WERI-Rb-1 (cell line): ENCODE measurements at regions not wholly inside any gene's neighbourhood (a gene's known extent, or its start where the extent isn't known, plus 50 kb on each side); places are given as distances from the start of the nearest gene placed in this dataset.

Source experiments
- DNase-seq: peaks from one replicate; pipeline ENCODE4 v3.0.0-alpha.2; 2020
- H3K27ac ChIP-seq: fragments of 250-450 bp; sonication (Bioruptor Pico); 2 replicates; pipeline ENCODE4 v1.5.1; 2020; ENCODE audit warnings: mild to moderate bottlenecking, moderate library complexity
- H3K27me3 ChIP-seq: fragments of 250-450 bp; sonication (Bioruptor Pico); 2 replicates; pipeline ENCODE4 v1.5.1; 2021; ENCODE audit warnings: mild to moderate bottlenecking, low read depth, moderate library complexity; ENCODE audit not compliant: insufficient read depth, severe bottlenecking
- H3K36me3 ChIP-seq: fragments of 250-450 bp; sonication (Bioruptor Pico); 2 replicates; pipeline ENCODE4 v1.5.1; 2020; ENCODE audit warnings: mild to moderate bottlenecking, moderate library complexity
- H3K4me3 ChIP-seq: 2 replicates; pipeline ENCODE4 v1.5.1; 2011; ENCODE audit warnings: low read depth, mild to moderate bottlenecking, control low read depth, low read length
- H3K9me3 ChIP-seq: fragments of 250-450 bp; sonication (Bioruptor Pico); 2 replicates; pipeline ENCODE4 v1.5.1; 2021; ENCODE audit warnings: mild to moderate bottlenecking, moderate library complexity; ENCODE audit not compliant: severe bottlenecking
- CTCF ChIP-seq: IDR thresholded peaks from 2 replicates; pipeline ENCODE4 v1.5.1; 2011; ENCODE audit warnings: low read depth, mild to moderate bottlenecking, control low read depth, inconsistent platforms, low read length

GRCh38 chr10:8418631-8419030, 364.1 kb downstream of the GATA3 start:
- Histone ChIP-seq H3K9me3 (no peaks in the 10 kb centered on the region), H3K4me3 (no peak overlapping the region), H3K27me3 (no peaks in the 10 kb centered on the region), H3K36me3 (no peaks in the 10 kb centered on the region), H3K27ac (no peak overlapping the region)
- no peak for TF ChIP-seq CTCF
- DNase-seq, result no peak

- no peak overlapping the region for H3K27ac ChIP-seq
- DNase-seq, result no peak
- no peaks in the 10 kb centered on the region for H3K36me3 ChIP-seq
- TF ChIP-seq CTCF, result no peak
- H3K9me3 ChIP-seq, result no peaks in the 10 kb centered on the region
- H3K27me3 ChIP-seq, result no peaks in the 10 kb centered on the region
- no peak overlapping the region for H3K4me3 ChIP-seq
Measured at GRCh38 chr10:8420182-8420581, 365.7 kb downstream of the GATA3 start.

GRCh38 chr10:8424555-8425211, 370.2 kb downstream of the GATA3 start:
- H3K4me3 ChIP-seq, result no peak overlapping the region
- no peaks in the 10 kb centered on the region for H3K36me3 ChIP-seq
- no peaks in the 10 kb centered on the region for H3K9me3 ChIP-seq
- no peak for TF ChIP-seq CTCF
- H3K27me3 ChIP-seq, result no peaks in the 10 kb centered on the region
- H3K27ac ChIP-seq, result no peak overlapping the region
- DNase-seq, result no peak

- Histone ChIP-seq H3K9me3 (no peaks in the 10 kb centered on the region), H3K36me3 (no peaks in the 10 kb centered on the region), H3K27me3 (peaks cover under 1% of the 10 kb centered on the region), H3K27ac (no peak overlapping the region), H3K4me3 (no peak overlapping the region)
- no peak for DNase-seq
- TF ChIP-seq CTCF, result no peak
Measured at GRCh38 chr10:8428654-8429053, 374.2 kb downstream of the GATA3 start.

GRCh38 chr10:8430321-8430720, 375.8 kb downstream of the GATA3 start:
- no peak overlapping the region for H3K4me3 ChIP-seq
- H3K36me3 ChIP-seq, result no peaks in the 10 kb centered on the region
- H3K9me3 ChIP-seq, result no peaks in the 10 kb centered on the region
- no peak for TF ChIP-seq CTCF
- H3K27me3 ChIP-seq, result peaks cover 6% of the 10 kb centered on the region
- H3K27ac ChIP-seq, result no peak overlapping the region
- no peak for DNase-seq

GRCh38 chr10:8431511-8431910, 377.0 kb downstream of the GATA3 start:
- Histone ChIP-seq H3K27ac (no peak overlapping the region), H3K36me3 (no peaks in the 10 kb centered on the region), H3K27me3 (peaks cover 7% of the 10 kb centered on the region), H3K4me3 (no peak overlapping the region), H3K9me3 (no peaks in the 10 kb centered on the region)
- TF ChIP-seq CTCF, result no peak
- no peak for DNase-seq
